SK-N-SH (cell line): ENCODE measurements at regions not wholly inside any gene's neighbourhood (a gene's known extent, or its start where the extent isn't known, plus 50 kb on each side); places are given as distances from the start of the nearest gene placed in this dataset.

Experiments used
- CTCF ChIA-PET: fragments of 300-600, 350-600 bp; formaldehyde crosslinking; extraction: SDS; loops from one replicate; lab custom pipeline; 2021; lab: Yijun Ruan, JAX
- POLR2A ChIA-PET: fragments of 350-600 bp; sonication (Branson Sonifier 250); formaldehyde crosslinking; extraction: SDS; loops from one replicate; lab custom pipeline; 2020; ENCODE audit warnings: antibody characterized with exemption, inconsistent platforms; lab: Yijun Ruan, JAX
- DNase-seq: peaks from one replicate; pipeline ENCODE4 v3.0.0; 2012
- H2AFZ ChIP-seq: fragments of 200-600 bp; sonication (generic); 2 replicates; pipeline ENCODE4 v1.8.1; 2016; ENCODE audit warnings: antibody characterized with exemption, mild to moderate bottlenecking, low read depth
- H3F3A ChIP-seq: fragments of 200-600 bp; sonication (generic); replicated peaks from 2 replicates; pipeline ENCODE3; 2016; ENCODE audit warnings: antibody characterized with exemption, mild to moderate bottlenecking; ENCODE audit not compliant: insufficient read depth
- H3K27ac ChIP-seq, 2 experiments: fragments of 200-500 bp in 1 of 2; fragments of 200-600 bp in 1 of 2; sonication (Bioruptor generic) in 1 of 2; sonication (generic), shearing (Covaris generic) in 1 of 2; 2 replicates each; pipeline versions ENCODE4 v1.5.1 to v1.6.1; 2014 to 2016; ENCODE audit warnings: low read depth in 2 of 2, inconsistent platforms in 1 of 2, low read length in 1 of 2, mild to moderate bottlenecking in 1 of 2, mixed read lengths in 1 of 2
- H3K27me3 ChIP-seq: fragments of 200-600 bp; sonication (generic), shearing (Covaris generic); 2 replicates; pipeline ENCODE4 v1.6.1; 2016; ENCODE audit warnings: mixed run types; ENCODE audit not compliant: insufficient read depth
- H3K36me3 ChIP-seq, 2 experiments: fragments of 200-500 bp in 1 of 2; fragments of 200-600 bp in 1 of 2; sonication (Bioruptor generic) in 1 of 2; sonication (generic) in 1 of 2; replicated peaks in 1 of 2; 2 replicates each; pipeline versions ENCODE3 to v1.5.1; 2014 to 2016; ENCODE audit warnings: low read length in 1 of 2, mild to moderate bottlenecking in 1 of 2; ENCODE audit not compliant: insufficient read depth in 2 of 2, control insufficient read depth in 1 of 2
- H3K4me1 ChIP-seq, 2 experiments: fragments of 200-500 bp in 1 of 2; fragments of 200-600 bp in 1 of 2; sonication (Bioruptor generic) in 1 of 2; sonication (generic), shearing (Covaris generic) in 1 of 2; 2 replicates each; pipeline versions ENCODE4 v1.5.1 to v1.6.1; 2014 to 2016; ENCODE audit warnings: low read depth in 1 of 2, low read length in 1 of 2, mixed run types in 1 of 2; ENCODE audit not compliant: insufficient read depth in 2 of 2, control insufficient read depth in 1 of 2
- H3K4me2 ChIP-seq: fragments of 200-600 bp; sonication (generic), shearing (Covaris generic); 2 replicates; pipeline ENCODE4 v1.6.1; 2017; ENCODE audit warnings: mixed run types
- H3K4me3 ChIP-seq, 2 experiments: fragments of 200-500 bp in 1 of 2; fragments of 200-600 bp in 1 of 2; sonication (Bioruptor generic) in 1 of 2; sonication (generic), shearing (Covaris generic) in 1 of 2; 2 replicates each; pipeline versions ENCODE4 v1.5.1 to v1.8.1; 2014 to 2016; ENCODE audit warnings: low read depth in 2 of 2, inconsistent platforms in 1 of 2, low read length in 1 of 2, mild to moderate bottlenecking in 1 of 2, mixed read lengths in 1 of 2, moderate library complexity in 1 of 2
- H3K79me2 ChIP-seq: fragments of 200-600 bp; sonication (generic); 2 replicates; pipeline ENCODE4 v1.8.1; 2017; ENCODE audit warnings: mild to moderate bottlenecking; ENCODE audit not compliant: insufficient read depth
- H3K9ac ChIP-seq: fragments of 200-600 bp; sonication (generic); 2 replicates; pipeline ENCODE4 v1.6.1; 2017; ENCODE audit warnings: mixed run types
- H3K9me2 ChIP-seq: fragments of 200-600 bp; sonication (generic); 2 replicates; pipeline ENCODE4 v1.6.1; 2017; ENCODE audit warnings: mixed run types
- H3K9me3 ChIP-seq: fragments of 200-600 bp; sonication (generic); 2 replicates; pipeline ENCODE4 v1.6.1; 2017; ENCODE audit warnings: mixed run types, mild to moderate bottlenecking, moderate library complexity
- H4K20me1 ChIP-seq: fragments of 200-600 bp; sonication (generic); 2 replicates; pipeline ENCODE4 v1.6.1; 2017; ENCODE audit warnings: mild to moderate bottlenecking, mixed run types; ENCODE audit not compliant: insufficient read depth
- CHD2 ChIP-seq: fragments of 150-350 bp; IDR thresholded peaks from 2 replicates; pipeline ENCODE4 v1.6.1; 2018; ENCODE audit warnings: low read length; ENCODE audit not compliant: partially characterized antibody
- CTCF ChIP-seq: fragments of 200-600 bp; sonication (generic); IDR thresholded peaks from 2 replicates; pipeline ENCODE4 v1.6.1; 2017; ENCODE audit warnings: antibody characterized with exemption, mild to moderate bottlenecking, moderate library complexity
- EP300 ChIP-seq, 2 experiments: IDR thresholded peaks; 2 replicates each; pipeline versions ENCODE4 v1.4.0 to v1.6.1; 2012; ENCODE audit warnings: borderline replicate concordance in 1 of 2, low read depth in 1 of 2, low read length in 1 of 2
- EZH2phosphoT487 ChIP-seq: fragments of 200-600 bp; sonication (generic); IDR thresholded peaks from 2 replicates; pipeline ENCODE4 v1.6.1; 2017; ENCODE audit warnings: low read depth, mixed run types, mild to moderate bottlenecking, antibody characterized with exemption, moderate library complexity, borderline replicate concordance
- FOSL2 ChIP-seq: IDR thresholded peaks from 2 replicates; pipeline ENCODE4 v1.4.0; 2012; ENCODE audit warnings: low read depth, mild to moderate bottlenecking, moderate library complexity, borderline replicate concordance
- FOXJ3 ChIP-seq: sonication (generic); formaldehyde crosslinking; IDR thresholded peaks from 2 replicates; pipeline ENCODE4 v1.5.1; 2020; ENCODE audit warnings: mild to moderate bottlenecking, missing genetic modification reagents
- GABPA ChIP-seq: IDR thresholded peaks from 2 replicates; pipeline ENCODE4 v1.4.0; 2012; ENCODE audit warnings: low read depth, mild to moderate bottlenecking
- GATA2 ChIP-seq: sonication (generic); formaldehyde crosslinking; IDR thresholded peaks from 2 replicates; pipeline ENCODE4 v1.5.0; 2020; ENCODE audit warnings: mild to moderate bottlenecking, missing genetic modification reagents
- JUND ChIP-seq: IDR thresholded peaks from 2 replicates; pipeline ENCODE4 v1.4.0; 2012
- MXI1 ChIP-seq: IDR thresholded peaks from 2 replicates; pipeline ENCODE4 v1.6.1; 2012; ENCODE audit warnings: mild to moderate bottlenecking, low read depth, low read length, improper control_type of control experiment
- NRF1 ChIP-seq: IDR thresholded peaks from 2 replicates; pipeline ENCODE4 v1.6.1; 2012; ENCODE audit warnings: low read depth, mild to moderate bottlenecking, low read length
- PBX3 ChIP-seq: IDR thresholded peaks from 2 replicates; pipeline ENCODE4; 2012
- POLR2AphosphoS5 ChIP-seq: IDR thresholded peaks from 2 replicates; pipeline ENCODE4 v1.6.1; 2012; ENCODE audit warnings: low read depth, low read length
- RAD21 ChIP-seq: IDR thresholded peaks from 2 replicates; pipeline ENCODE4 v1.6.1; 2012; ENCODE audit warnings: mild to moderate bottlenecking, low read length
- RCOR1 ChIP-seq: fragments of 150-350 bp; IDR thresholded peaks from 2 replicates; pipeline ENCODE4 v1.6.1; 2017; ENCODE audit warnings: antibody characterized with exemption, low read length
- REST ChIP-seq: IDR thresholded peaks from 2 replicates; pipeline ENCODE4 v1.6.1; 2012; ENCODE audit warnings: mild to moderate bottlenecking, low read depth, low read length, moderate library complexity
- RFX5 ChIP-seq: IDR thresholded peaks from 2 replicates; pipeline ENCODE4 v1.6.1; 2012; ENCODE audit warnings: mild to moderate bottlenecking, improper control_type of control experiment, low read length
- SIN3A ChIP-seq: IDR thresholded peaks from 2 replicates; pipeline ENCODE4 v1.6.1; 2012; ENCODE audit warnings: low read depth, mild to moderate bottlenecking, low read length, moderate library complexity, borderline replicate concordance
- TEAD4 ChIP-seq: IDR thresholded peaks from 2 replicates; pipeline ENCODE4 v1.4.0; 2012; ENCODE audit warnings: mild to moderate bottlenecking, borderline replicate concordance; ENCODE audit not compliant: insufficient read depth
- USF2 ChIP-seq: fragments of 150-350 bp; IDR thresholded peaks from 2 replicates; pipeline ENCODE4 v1.6.1; 2017; ENCODE audit warnings: antibody characterized with exemption, low read length, low read depth, borderline replicate concordance
- YY1 ChIP-seq: IDR thresholded peaks from 2 replicates; pipeline ENCODE4 v1.4.0; 2012; ENCODE audit warnings: low read depth, mild to moderate bottlenecking
- WGBS: methylation state at CpG from one replicate; pipeline ENCODE4 v1.1.6; 2017; ENCODE audit warnings: low lambda C conversion rate; 5-methylcytosine and 5-hydroxymethylcytosine counted together

- TF ChIP-seq CTCF = no peak
Measured at GRCh38 chrX:25659317-25659716, 478.8 kb upstream of the MAGEB18 start (continued).

GRCh38 chrX:25663701-25664100, 474.4 kb upstream of the MAGEB18 start:
- CTCF ChIA-PET = no interaction called here
- H3K9me3 ChIP-seq = no peaks in the 10 kb centered on the region
- TF ChIP-seq RAD21 (no peak), JUND (no peak), RFX5 (no peak), NRF1 (no peak), GABPA (no peak), MXI1 (no peak), PBX3 (no peak), RCOR1 (no peak), FOSL2 (no peak), SIN3A (no peak), REST (no peak), EP300 (IDR thresholded peaks at IDR 0.05; ENCODE audit: borderline replicate concordance in 1 of 2, low read depth in 1 of 2, low read length in 1 of 2) (no peak), GATA2 (CRISPR knock-in tag) (no peak), YY1 (no peak), FOXJ3 (CRISPR knock-in tag) (no peak), TEAD4 (no peak), USF2 (no peak), CHD2 (no peak), POLR2AphosphoS5 (no peak), EZH2phosphoT487 (no peak)
- TF ChIP-seq, all 33 proteins: peak for 0
- no peak overlapping the region for H3K4me3 ChIP-seq
- no peak overlapping the region for H3K9ac ChIP-seq
- no peak overlapping the region for H2AFZ ChIP-seq
- no peak overlapping the region for H3K4me2 ChIP-seq
- H4K20me1 ChIP-seq = no peaks in the 10 kb centered on the region
- H3K4me1 ChIP-seq = no peaks in the 10 kb centered on the region
- no peak for DNase-seq
- H3F3A ChIP-seq = no peaks in the 10 kb centered on the region
- no peaks in the 10 kb centered on the region for H3K9me2 ChIP-seq
- H3K36me3 ChIP-seq = no peaks in the 10 kb centered on the region
- 1% methylated on average over 5 of the region's 5 CpGs for WGBS
- POLR2A ChIA-PET = no interaction called here
- H3K79me2 ChIP-seq = no peaks in the 10 kb centered on the region
- H3K27ac ChIP-seq = no peak overlapping the region
- no peaks in the 10 kb centered on the region for H3K27me3 ChIP-seq
